HG03378 (cell line): ENCODE measurements at regions not wholly inside any gene's neighbourhood (a gene's known extent, or its start where the extent isn't known, plus 50 kb on each side); places are given as distances from the start of the nearest gene placed in this dataset.
"Not testable (repeated sequence)": the region's sequence is repeated elsewhere in the genome, so short reads cannot be mapped to it uniquely, and the experiment has no call there.

Experiments used
- ATAC-seq: cut with Tn5 transposase; IDR thresholded peaks from one replicate; pipeline ENCODE4 v1.9.1; 2021; ENCODE audit warnings: mild to moderate bottlenecking, moderate library complexity; ENCODE audit not compliant: unreplicated experiment

- ATAC-seq: no peak
Measured at GRCh38 chr3:20668411-20668810, 482.4 kb upstream of the SGO1 start.

- no peak for ATAC-seq
Measured at GRCh38 chr3:20666091-20666490, 480.1 kb upstream of the SGO1 start.

GRCh38 chr3:20658491-20658890 is 472.5 kb upstream of the SGO1 start:
- ATAC-seq: no peak

GRCh38 chr3:20657560-20657959 is 471.6 kb upstream of the SGO1 start:
- ATAC-seq: no peak

GRCh38 chr3:20652231-20652986 is 466.4 kb upstream of the SGO1 start:
- no peak for ATAC-seq

GRCh38 chr3:20648921-20649381 is 462.9 kb upstream of the SGO1 start:
- no peak for ATAC-seq

- ATAC-seq: no peak
Measured at GRCh38 chr3:20648294-20648693, 462.3 kb upstream of the SGO1 start.

- no peak for ATAC-seq
Measured at GRCh38 chr3:20646425-20646824, 460.4 kb upstream of the SGO1 start.

- ATAC-seq: no peak
Measured at GRCh38 chr3:20645340-20645739, 459.3 kb upstream of the SGO1 start.

- ATAC-seq: no peak
Measured at GRCh38 chr3:20637729-20638128, 451.7 kb upstream of the SGO1 start.

- no peak for ATAC-seq
Measured at GRCh38 chr3:20622304-20622703, 436.3 kb upstream of the SGO1 start.

- ATAC-seq: not testable (repeated sequence)
Measured at GRCh38 chr3:20618621-20619020, 432.6 kb upstream of the SGO1 start.

GRCh38 chr3:20618181-20618580 is 432.2 kb upstream of the SGO1 start:
- not testable (repeated sequence) for ATAC-seq

- ATAC-seq: not testable (repeated sequence)
Measured at GRCh38 chr3:20615982-20616381, 430.0 kb upstream of the SGO1 start.

GRCh38 chr3:20608054-20608738 is 422.2 kb upstream of the SGO1 start:
- no peak for ATAC-seq

- ATAC-seq: no peak
Measured at GRCh38 chr3:20604659-20605058, 418.7 kb upstream of the SGO1 start.

GRCh38 chr3:20589275-20589674 is 403.3 kb upstream of the SGO1 start:
- ATAC-seq: no peak

GRCh38 chr3:20588781-20589180 is 402.8 kb upstream of the SGO1 start:
- no peak for ATAC-seq

- ATAC-seq: no peak
Measured at GRCh38 chr3:20583648-20584047, 397.6 kb upstream of the SGO1 start.

- no peak for ATAC-seq
Measured at GRCh38 chr3:20576228-20576627, 390.2 kb upstream of the SGO1 start.

- ATAC-seq: no peak
Measured at GRCh38 chr3:20575146-20575545, 389.1 kb upstream of the SGO1 start.

- no peak for ATAC-seq
Measured at GRCh38 chr3:20574746-20575145, 388.7 kb upstream of the SGO1 start.
